Spleen (tissue), 11 donors: ENCODE measurements at regions not wholly inside any gene's neighbourhood (a gene's known extent, or its start where the extent isn't known, plus 50 kb on each side); places are given as distances from the start of the nearest gene placed in this dataset.

ENCODE experiments used
- DNase-seq: peaks from one replicate; pipeline ENCODE4 v3.0.0-alpha.2; 2020
- H3K27ac ChIP-seq, 8 donors: fragments of 200-600 bp; sonication (generic) in 7 of 8; 1 replicate in 4 of 8; 2 replicates in 4 of 8; pipeline versions ENCODE4 v1.5.0 to v1.8.0; 2016 to 2021; ENCODE audit warnings: inconsistent platforms in 4 of 8, mild to moderate bottlenecking in 4 of 8, moderate library complexity in 1 of 8
- H3K27me3 ChIP-seq, 7 donors: fragments of 200-600 bp; sonication (generic) in 6 of 7; replicated peaks in 1 of 7; 1 replicate in 4 of 7; 2 replicates in 3 of 7; pipeline versions ENCODE4 v1.5.0 to v1.8.0; 2016 to 2021; ENCODE audit warnings: inconsistent platforms in 3 of 7, mild to moderate bottlenecking in 1 of 7
- H3K36me3 ChIP-seq, 6 donors: fragments of 200-600 bp; sonication (generic) in 5 of 6; 1 replicate in 4 of 6; 2 replicates in 2 of 6; pipeline versions ENCODE4 v1.5.0 to v1.8.0; 2016 to 2021; ENCODE audit warnings: inconsistent platforms in 2 of 6
- H3K4me1 ChIP-seq, 6 donors: fragments of 200-600 bp; sonication (generic) in 5 of 6; 1 replicate in 3 of 6; 2 replicates in 3 of 6; pipeline versions ENCODE4 v1.5.0 to v1.8.0; 2016 to 2021; ENCODE audit warnings: inconsistent platforms in 3 of 6
- H3K4me3 ChIP-seq, 8 donors: fragments of 200-600 bp; sonication (generic) in 7 of 8; 1 replicate in 4 of 8; 2 replicates in 4 of 8; pipeline versions ENCODE4 v1.5.0 to v1.8.0; 2016 to 2021; ENCODE audit warnings: inconsistent platforms in 4 of 8, mild to moderate bottlenecking in 4 of 8, moderate library complexity in 2 of 8
- H3K9me3 ChIP-seq, 8 donors: fragments of 200-600 bp; sonication (generic) in 7 of 8; 1 replicate in 4 of 8; 2 replicates in 4 of 8; pipeline versions ENCODE4 v1.5.0 to v1.8.0; 2016 to 2021; ENCODE audit warnings: inconsistent platforms in 4 of 8
- CTCF ChIP-seq, 11 experiments: fragments of 200-600 bp in 7 of 11; fragments of 450-650 bp in 4 of 11; sonication (generic) in 4 of 11; IDR thresholded peaks in 8 of 11; conservative IDR thresholded peaks in 3 of 11; 1 replicate in 7 of 11; 2 replicates in 4 of 11; pipeline versions ENCODE4 v1.4.0 to v1.8.0; 2016 to 2021; ENCODE audit warnings: antibody characterized with exemption in 11 of 11, inconsistent platforms in 4 of 11, mild to moderate bottlenecking in 1 of 11
- POLR2A ChIP-seq, 3 donors: fragments of 450-650 bp; IDR thresholded peaks; one replicate each; pipeline ENCODE4 v1.5.1; 2017; ENCODE audit warnings: antibody characterized with exemption in 3 of 3, mild to moderate bottlenecking in 1 of 3
- POLR2AphosphoS5 ChIP-seq, 3 donors: sonication (generic); formaldehyde crosslinking; IDR thresholded peaks; one replicate each; pipeline ENCODE4 v1.5.1; 2017; ENCODE audit warnings: antibody characterized with exemption in 3 of 3
- WGBS, 5 donors: extraction: QIAGEN DNeasy Blood & Tissue Kit in 3 of 5; methylation state at CpG; one replicate each; pipeline versions ENCODE4 v1.1.5 to v1.1.7; 2013 to 2018; 5-methylcytosine and 5-hydroxymethylcytosine counted together
- intact Hi-C: fragments of 100-400 bp; cut with DNase I; formaldehyde crosslinking; loops from one replicate; pipeline ENCODE4 v1.15.0; 2023; ENCODE audit warnings: low total_unique reads
- donor health status: healthy with polysubstance abuse.
- donor health status: DM: no; HTN: no; CAD: no; lungs with moderate emphysema.
- donor health status: DM: no; HTN: no; CAD: no.
- donor health status: Bipolar disorder and iron deficiency.
- donor health status: healthy.
- donor health status: DM: no; HTN: no; CAD: no.
- donor health status: DM: yes; HTN: yes; CAD: no.

GRCh38 chr22:27381960-27382742, 419.4 kb downstream of the MN1 start:
- Histone ChIP-seq H3K36me3 (no peaks in the 10 kb centered on the region), H3K9me3 (no peaks in the 10 kb centered on the region), H3K27ac (no peak overlapping the region), H3K4me3 (no peak overlapping the region), H3K4me1 (no peaks in the 10 kb centered on the region), H3K27me3 (peaks cover 0 to 50% (median 0%) of the 10 kb centered on the region in 7 donors)
- intact Hi-C loops: no loop called here
- DNase-seq: no peak
- TF ChIP-seq POLR2AphosphoS5 (IDR thresholded peaks at IDR 0.05): no peak
- TF ChIP-seq CTCF (IDR thresholded peaks at IDR 0.05 in 8 of 11, conservative IDR thresholded peaks at IDR 0.05 in 3 of 11): no peak
- no peak for TF ChIP-seq POLR2A (IDR thresholded peaks at IDR 0.05)
- WGBS, 5 donors: 67 to 93% (median 71%) methylated on average over 6 of the region's 6 CpGs

GRCh38 chr22:27382947-27383346, 418.6 kb downstream of the MN1 start:
- DNase-seq: no peak
- no peaks in the 10 kb centered on the region for H3K9me3 ChIP-seq
- no peak overlapping the region for H3K27ac ChIP-seq
- intact Hi-C loops: no loop called here
- no peak overlapping the region for H3K4me3 ChIP-seq
- H3K4me1 ChIP-seq: no peaks in the 10 kb centered on the region
- TF ChIP-seq POLR2A (IDR thresholded peaks at IDR 0.05) (no peak), POLR2AphosphoS5 (IDR thresholded peaks at IDR 0.05) (no peak), CTCF (IDR thresholded peaks at IDR 0.05 in 8 of 11, conservative IDR thresholded peaks at IDR 0.05 in 3 of 11) (no peak)
- no peaks in the 10 kb centered on the region for H3K36me3 ChIP-seq
- WGBS, 5 donors: 64 to 79% (median 73%) methylated on average over 12 of the region's 12 CpGs
- H3K27me3 ChIP-seq: peaks cover 0 to 52% (median 0%) of the 10 kb centered on the region in 7 donors

GRCh38 chr22:27383896-27384295, 417.7 kb downstream of the MN1 start:
- peaks cover 0 to 55% (median 0%) of the 10 kb centered on the region in 7 donors for H3K27me3 ChIP-seq
- intact Hi-C loops: no loop called here
- H3K4me1 ChIP-seq: no peaks in the 10 kb centered on the region
- no peak overlapping the region for H3K27ac ChIP-seq
- WGBS, 5 donors: 74 to 83% (median 81%) methylated on average over 3 of the region's 3 CpGs
- H3K36me3 ChIP-seq: no peaks in the 10 kb centered on the region
- no peak overlapping the region for H3K4me3 ChIP-seq
- H3K9me3 ChIP-seq: no peaks in the 10 kb centered on the region
- no peak for DNase-seq
- no peak for TF ChIP-seq POLR2AphosphoS5 (IDR thresholded peaks at IDR 0.05)
- TF ChIP-seq CTCF (IDR thresholded peaks at IDR 0.05 in 8 of 11, conservative IDR thresholded peaks at IDR 0.05 in 3 of 11): no peak
- TF ChIP-seq POLR2A (IDR thresholded peaks at IDR 0.05): no peak

- no peaks in the 10 kb centered on the region for H3K36me3 ChIP-seq
- TF ChIP-seq POLR2AphosphoS5 (IDR thresholded peaks at IDR 0.05): no peak
- no peak for TF ChIP-seq CTCF (IDR thresholded peaks at IDR 0.05 in 8 of 11, conservative IDR thresholded peaks at IDR 0.05 in 3 of 11)
- TF ChIP-seq POLR2A (IDR thresholded peaks at IDR 0.05): no peak
- no peaks in the 10 kb centered on the region for H3K4me1 ChIP-seq
- no peak overlapping the region for H3K27ac ChIP-seq
- 84 to 89% (median 87%) methylated on average over 16 of the region's 16 CpGs for WGBS, 5 donors
- H3K27me3 ChIP-seq: peaks cover 0 to 62% (median 0%) of the 10 kb centered on the region in 7 donors
- no peak for DNase-seq
- intact Hi-C loops: no loop called here
- no peak overlapping the region for H3K4me3 ChIP-seq
- no peaks in the 10 kb centered on the region for H3K9me3 ChIP-seq
Observed at GRCh38 chr22:27385261-27385998, 416.1 kb downstream of the MN1 start.
